ENCODE measurements at regions not wholly inside any gene's neighbourhood (a gene's known extent, or its start where the extent isn't known, plus 50 kb on each side); places are given as distances from the start of the nearest gene placed in this dataset.

DNA sequence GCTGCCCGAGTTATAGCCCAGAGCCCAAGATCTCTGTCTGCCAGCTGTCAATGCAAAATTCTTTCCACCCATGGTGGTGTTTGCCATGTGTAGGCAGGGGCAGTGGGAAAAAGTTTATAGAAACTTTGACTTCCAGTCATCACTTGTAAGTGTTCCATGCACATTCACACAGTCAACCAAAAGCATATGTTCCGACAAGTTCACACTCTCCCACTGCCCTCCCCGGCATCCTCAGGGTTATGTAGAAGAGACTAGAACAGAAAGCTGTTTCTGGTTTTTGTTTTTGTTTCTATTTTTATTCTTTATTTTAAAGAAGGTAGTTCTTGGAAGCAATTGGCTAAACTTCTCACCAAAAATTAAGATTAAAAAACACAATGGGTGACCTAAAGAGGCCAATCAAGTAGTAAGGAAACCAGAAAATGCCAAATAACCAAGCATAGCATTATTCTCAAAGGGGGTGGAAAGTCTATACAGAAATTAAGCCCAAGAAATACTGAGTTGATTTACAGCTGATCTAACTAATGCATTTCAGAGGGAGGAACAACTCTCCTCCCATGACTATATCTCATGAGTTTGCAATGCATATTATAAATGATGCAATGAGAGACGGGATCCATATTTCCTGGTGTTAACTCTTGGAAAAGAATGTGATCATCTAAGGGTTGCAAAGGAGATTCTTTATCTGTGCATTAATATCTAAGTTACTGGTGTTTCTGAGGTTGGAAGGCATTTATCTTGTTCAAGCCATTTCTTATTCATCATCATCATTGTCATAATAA, 91.5 kb upstream of the ETS2 start:
- H3K27me3 ChIP-seq (ENCODE audit: control insufficient read depth, insufficient read depth, low read length): peaks cover 13% of the 10 kb centered on the region
- ChIA-PET CTCF (interaction anchor here (1.1 kb wide), 1 partner anchor 209 kb away, joined by 3 read pairs; no protein-coding TSS in a partner anchor), POLR2A (no interaction called here)
- TF ChIP-seq, protein P1, sequence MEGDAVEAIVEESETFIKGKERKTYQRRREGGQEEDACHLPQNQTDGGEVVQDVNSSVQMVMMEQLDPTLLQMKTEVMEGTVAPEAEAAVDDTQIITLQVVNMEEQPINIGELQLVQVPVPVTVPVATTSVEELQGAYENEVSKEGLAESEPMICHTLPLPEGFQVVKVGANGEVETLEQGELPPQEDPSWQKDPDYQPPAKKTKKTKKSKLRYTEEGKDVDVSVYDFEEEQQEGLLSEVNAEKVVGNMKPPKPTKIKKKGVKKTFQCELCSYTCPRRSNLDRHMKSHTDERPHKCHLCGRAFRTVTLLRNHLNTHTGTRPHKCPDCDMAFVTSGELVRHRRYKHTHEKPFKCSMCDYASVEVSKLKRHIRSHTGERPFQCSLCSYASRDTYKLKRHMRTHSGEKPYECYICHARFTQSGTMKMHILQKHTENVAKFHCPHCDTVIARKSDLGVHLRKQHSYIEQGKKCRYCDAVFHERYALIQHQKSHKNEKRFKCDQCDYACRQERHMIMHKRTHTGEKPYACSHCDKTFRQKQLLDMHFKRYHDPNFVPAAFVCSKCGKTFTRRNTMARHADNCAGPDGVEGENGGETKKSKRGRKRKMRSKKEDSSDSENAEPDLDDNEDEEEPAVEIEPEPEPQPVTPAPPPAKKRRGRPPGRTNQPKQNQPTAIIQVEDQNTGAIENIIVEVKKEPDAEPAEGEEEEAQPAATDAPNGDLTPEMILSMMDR (IDR thresholded peaks at IDR 0.05; ENCODE audit: insufficient read depth, low read depth, low read length): no peak
- H3K4me3 ChIP-seq (ENCODE audit: low read depth, low read length): no peak overlapping the region
- DNase-seq (ENCODE audit: low read depth): no peak
- H3K36me3 ChIP-seq (ENCODE audit: control insufficient read depth, insufficient read depth, low read length): no peaks in the 10 kb centered on the region

- TF ChIP-seq, protein P1 (IDR thresholded peaks at IDR 0.05; ENCODE audit: insufficient read depth, low read depth, low read length): no peak
- H3K36me3 ChIP-seq (ENCODE audit: control insufficient read depth, insufficient read depth, low read length): no peaks in the 10 kb centered on the region
- H3K4me3 ChIP-seq (ENCODE audit: low read depth, low read length): no peak overlapping the region
- ChIA-PET POLR2A (no interaction called here), CTCF (no interaction called here)
- DNase-seq (ENCODE audit: low read depth): no peak
- peaks cover 13% of the 10 kb centered on the region for H3K27me3 ChIP-seq (ENCODE audit: control insufficient read depth, insufficient read depth, low read length)
These were observed 90.7 kb upstream of the ETS2 start for GRCh38 chr21:38714999-38715398.

DNA sequence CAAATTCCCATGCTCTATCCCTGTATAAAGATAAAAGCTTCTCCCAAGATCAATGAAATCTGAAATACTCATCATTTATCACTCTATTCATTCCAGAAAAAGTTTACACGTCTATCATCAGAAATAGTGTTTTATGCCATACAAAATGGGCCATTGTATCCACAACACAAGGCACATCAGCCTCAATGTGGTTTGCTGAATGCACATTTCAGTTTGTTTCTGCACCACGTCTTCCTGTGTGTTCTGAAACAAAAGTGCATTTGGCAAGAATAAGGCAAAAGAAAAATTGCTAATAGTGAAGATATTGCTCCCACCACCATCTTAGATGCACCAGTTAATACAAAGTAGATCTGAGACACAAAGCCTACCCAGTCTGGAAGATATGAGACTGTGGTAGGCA, 89.6 kb upstream of the ETS2 start:
- CTCF ChIA-PET: interaction anchor here (1.6 kb wide), 1 partner anchor 421 kb away, joined by 3 read pairs; no protein-coding TSS in a partner anchor
- POLR2A ChIA-PET: no interaction called here
- TF ChIP-seq, protein P1 (IDR thresholded peaks at IDR 0.05; ENCODE audit: insufficient read depth, low read depth, low read length): no peak
- peaks cover 13% of the 10 kb centered on the region for H3K27me3 ChIP-seq (ENCODE audit: control insufficient read depth, insufficient read depth, low read length)
- H3K4me3 ChIP-seq (ENCODE audit: low read depth, low read length): no peak overlapping the region
- no peaks in the 10 kb centered on the region for H3K36me3 ChIP-seq (ENCODE audit: control insufficient read depth, insufficient read depth, low read length)
- DNase-seq (ENCODE audit: low read depth): no peak

GRCh38 chr21:38716942-38717341, 88.8 kb upstream of the ETS2 start:
- Histone ChIP-seq H3K36me3 (ENCODE audit: control insufficient read depth, insufficient read depth, low read length) (no peaks in the 10 kb centered on the region), H3K27me3 (ENCODE audit: control insufficient read depth, insufficient read depth, low read length) (peaks cover 12% of the 10 kb centered on the region), H3K4me3 (ENCODE audit: low read depth, low read length) (no peak overlapping the region)
- ChIA-PET CTCF (interaction anchor here (1.6 kb wide), 1 partner anchor 421 kb away, joined by 3 read pairs; no protein-coding TSS in a partner anchor), POLR2A (no interaction called here)
- TF ChIP-seq, protein P1 (IDR thresholded peaks at IDR 0.05; ENCODE audit: insufficient read depth, low read depth, low read length): no peak
- DNase-seq (ENCODE audit: low read depth): no peak

GRCh38 chr21:38718481-38718880, 87.2 kb upstream of the ETS2 start:
- TF ChIP-seq, protein P1 (IDR thresholded peaks at IDR 0.05; ENCODE audit: insufficient read depth, low read depth, low read length): no peak
- POLR2A ChIA-PET: no interaction called here
- Histone ChIP-seq H3K4me3 (ENCODE audit: low read depth, low read length) (no peak overlapping the region), H3K27me3 (ENCODE audit: control insufficient read depth, insufficient read depth, low read length) (peaks cover 5% of the 10 kb centered on the region), H3K36me3 (ENCODE audit: control insufficient read depth, insufficient read depth, low read length) (no peaks in the 10 kb centered on the region)
- DNase-seq (ENCODE audit: low read depth): no peak
- CTCF ChIA-PET: interaction anchor here (1.3 kb wide), 1 partner anchor 10 kb away, joined by 3 read pairs; no protein-coding TSS in a partner anchor

All from BJ (cell line).